DMS79 (cell line): ENCODE measurements at regions not wholly inside any gene's neighbourhood (a gene's known extent, or its start where the extent isn't known, plus 50 kb on each side); places are given as distances from the start of the nearest gene placed in this dataset.
"Not testable (repeated sequence)": the region's sequence is repeated elsewhere in the genome, so short reads cannot be mapped to it uniquely, and the experiment has no call there.

Experiments used
- DNase-seq: peaks from one replicate; lab custom pipeline; 2025; lab: John Stamatoyannopoulos, UW

- not testable (repeated sequence) for DNase-seq
Observed at GRCh38 chr18:5830902-5831301, 64.4 kb downstream of the TMEM200C start.

- no peak for DNase-seq
Observed at GRCh38 chr18:5828913-5829312, 66.4 kb downstream of the TMEM200C start.

GRCh38 chr18:5825663-5826062 lies 69.7 kb downstream of the TMEM200C start:
- DNase-seq, result no peak

GRCh38 chr18:5824370-5824984 lies 70.8 kb downstream of the TMEM200C start:
- no peak for DNase-seq

GRCh38 chr18:5817816-5818215 lies 77.5 kb downstream of the TMEM200C start:
- no peak for DNase-seq

- DNase-seq, result no peak
Observed at GRCh38 chr18:5806860-5807259, 88.5 kb downstream of the TMEM200C start.

GRCh38 chr18:5787936-5788335 lies 107.4 kb downstream of the TMEM200C start:
- DNase-seq, result no peak

GRCh38 chr18:5779922-5780321 lies 115.4 kb downstream of the TMEM200C start:
- DNase-seq, result no peak

- DNase-seq, result no peak
Observed at GRCh38 chr18:5772306-5773105, 122.8 kb downstream of the TMEM200C start.

- no peak for DNase-seq
Observed at GRCh38 chr18:5771343-5771742, 124.0 kb downstream of the TMEM200C start.

- DNase-seq, result no peak
Observed at GRCh38 chr18:5770176-5770575, 125.1 kb downstream of the TMEM200C start.

- DNase-seq, result no peak
Observed at GRCh38 chr18:5768454-5768853, 126.9 kb downstream of the TMEM200C start.

GRCh38 chr18:5759194-5759593 lies 136.1 kb downstream of the TMEM200C start:
- peak; percentile 69 for DNase-seq

- DNase-seq, result no peak
Observed at GRCh38 chr18:5756823-5757222, 138.5 kb downstream of the TMEM200C start.

GRCh38 chr18:5747678-5748077 lies 147.6 kb downstream of the TMEM200C start:
- DNase-seq, result no peak

- DNase-seq, result no peak
Observed at GRCh38 chr18:5746844-5747243, 148.5 kb downstream of the TMEM200C start.

- DNase-seq, result no peak
Observed at GRCh38 chr18:5744659-5745058, 150.7 kb downstream of the TMEM200C start.

GRCh38 chr18:5738526-5738925 lies 156.8 kb downstream of the TMEM200C start:
- DNase-seq, result no peak

GRCh38 chr18:5732318-5732717 lies 163.0 kb downstream of the TMEM200C start:
- DNase-seq, result no peak

GRCh38 chr18:5729983-5730699 lies 165.2 kb downstream of the TMEM200C start:
- DNase-seq, result no peak

GRCh38 chr18:5728531-5728930 lies 166.8 kb downstream of the TMEM200C start:
- DNase-seq, result no peak

GRCh38 chr18:5726011-5726410 lies 169.3 kb downstream of the TMEM200C start:
- DNase-seq, result no peak

- no peak for DNase-seq
Observed at GRCh38 chr18:5721924-5722323, 173.4 kb downstream of the TMEM200C start.
